Right lobe of liver (tissue), 4 donors: ENCODE measurements at regions not wholly inside any gene's neighbourhood (a gene's known extent, or its start where the extent isn't known, plus 50 kb on each side); places are given as distances from the start of the nearest gene placed in this dataset.

Source experiments
- CTCF ChIP-seq, 4 donors: fragments of 200-600 bp in 3 of 4; fragments of 450-650 bp in 1 of 4; IDR thresholded peaks; one replicate each; pipeline versions ENCODE4 v1.5.1 to v1.8.0; 2016 to 2022; ENCODE audit warnings: antibody characterized with exemption in 4 of 4, mild to moderate bottlenecking in 2 of 4
- POLR2A ChIP-seq: fragments of 450-650 bp; IDR thresholded peaks from one replicate; pipeline ENCODE4 v1.6.1; 2017; ENCODE audit warnings: antibody characterized with exemption, mild to moderate bottlenecking
- donor health status: DM: no; HTN: no; CAD: no.
- donor health status: DM: no; HTN: no; CAD: no.
- donor health status: DM: no; HTN: yes; CAD: no.

GRCh38 chr6:140091895-140092294 is 717.4 kb upstream of the CITED2 start:
- TF ChIP-seq CTCF (IDR thresholded peaks at IDR 0.05) (no peak), POLR2A (no peak)
